HCT116 (cell line): ENCODE measurements at regions not wholly inside any gene's neighbourhood (a gene's known extent, or its start where the extent isn't known, plus 50 kb on each side); places are given as distances from the start of the nearest gene placed in this dataset.

Experiments
- ATAC-seq: fragments of 200-7000 bp; cut with Tn5 transposase; 2 replicates; pipeline ENCODE4 v1.9.1; 2020; ENCODE audit warnings: mild to moderate bottlenecking, moderate library complexity
- BruUV-seq: library from RNA; stranded (reverse); fragments of 400-500 nt; replicated peaks from 2 replicates; lab custom pipeline; 2021; lab: Mats Ljungman, UMichigan
- CTCF ChIA-PET: fragments of 300-600 bp; sonication (Branson Sonifier 250); formaldehyde crosslinking; loops from one replicate; lab custom pipeline; 2021; ENCODE audit warnings: antibody characterized with exemption; lab: Charles Lee
- POLR2A ChIA-PET: fragments of 300-600, 350-600 bp; sonication (Branson Sonifier 250); formaldehyde crosslinking; loops from one replicate; lab custom pipeline; 2021; ENCODE audit warnings: antibody characterized with exemption; lab: Charles Lee
- RAD21 ChIA-PET, 2 experiments: fragments of 300-600 bp; sonication (Branson Sonifier 250); formaldehyde crosslinking; loops; one replicate each; lab custom pipeline; 2023; ENCODE audit warnings: low total read pairs in 2 of 2; ENCODE audit not compliant: uncharacterized antibody in 2 of 2, unreplicated experiment in 2 of 2, low non-redundant PET in 1 of 2; lab: Charles Lee
- DNase-seq: peaks from one replicate; pipeline ENCODE4 v3.0.0-alpha.2; 2010; ENCODE audit warnings: low read depth, low spot score
- H2AFZ ChIP-seq: fragments of 200-600 bp; shearing (Covaris generic), sonication (generic); 2 replicates; pipeline ENCODE4 v1.6.1; 2017; ENCODE audit warnings: low read depth, mixed run types, mixed read lengths, antibody characterized with exemption, low read length; ENCODE audit not compliant: poor library complexity, severe bottlenecking
- H3K27ac ChIP-seq: 2 replicates; pipeline ENCODE4 v1.5.1; 2012; ENCODE audit warnings: low read depth, low read length
- H3K27me3 ChIP-seq: fragments of 200-600 bp; sonication (generic); 2 replicates; pipeline ENCODE4 v1.6.1; 2016; ENCODE audit warnings: mixed run types, low read length, mixed read lengths; ENCODE audit not compliant: insufficient read depth
- H3K36me3 ChIP-seq, 2 experiments: fragments of 200-500 bp in 1 of 2; fragments of 200-600 bp in 1 of 2; sonication (Bioruptor generic) in 1 of 2; sonication (generic) in 1 of 2; 2 replicates each; pipeline versions ENCODE4 v1.5.1 to v1.6.1; 2014 to 2016; ENCODE audit warnings: low read length in 2 of 2, inconsistent platforms in 1 of 2, mixed read lengths in 1 of 2, mixed run types in 1 of 2; ENCODE audit not compliant: insufficient read depth in 2 of 2, control insufficient read depth in 1 of 2
- H3K4me1 ChIP-seq, 2 experiments: fragments of 200-600 bp in 1 of 2; sonication (generic) in 1 of 2; 2 replicates each; pipeline versions ENCODE4 v1.5.1 to v1.6.1; 2012 to 2017; ENCODE audit warnings: low read length in 2 of 2, inconsistent platforms in 1 of 2, mild to moderate bottlenecking in 1 of 2, mixed read lengths in 1 of 2, mixed run types in 1 of 2, moderate library complexity in 1 of 2; ENCODE audit not compliant: insufficient read depth in 2 of 2, control insufficient read depth in 1 of 2
- H3K4me2 ChIP-seq: fragments of 200-600 bp; sonication (generic); 2 replicates; pipeline ENCODE4 v1.6.1; 2017; ENCODE audit warnings: mixed run types, low read length, mixed read lengths
- H3K4me3 ChIP-seq, 2 experiments: fragments of 200-600 bp in 1 of 2; sonication (generic) in 1 of 2; replicated peaks in 1 of 2; 2 replicates each; pipeline ENCODE4 v1.5.1; 2011 to 2016; ENCODE audit warnings: low read length in 2 of 2, control low read depth in 1 of 2, low read depth in 1 of 2, mild to moderate bottlenecking in 1 of 2, mixed read lengths in 1 of 2, mixed run types in 1 of 2
- H3K79me2 ChIP-seq: fragments of 200-600 bp; sonication (generic); 2 replicates; pipeline ENCODE4 v1.6.1; 2017; ENCODE audit warnings: mild to moderate bottlenecking, mixed run types, low read length, moderate library complexity, mixed read lengths; ENCODE audit not compliant: insufficient read depth
- H3K9ac ChIP-seq: fragments of 200-600 bp; sonication (generic); 2 replicates; pipeline ENCODE4 v1.6.1; 2016; ENCODE audit warnings: low read length, mixed read lengths
- H3K9me2 ChIP-seq: fragments of 200-600 bp; sonication (generic), shearing (Covaris generic); 2 replicates; pipeline ENCODE4 v1.6.1; 2017; ENCODE audit warnings: mixed run types, mild to moderate bottlenecking, moderate library complexity; ENCODE audit not compliant: insufficient read depth
- H3K9me3 ChIP-seq, 2 experiments: fragments of 200-500 bp in 1 of 2; fragments of 200-600 bp in 1 of 2; sonication (Bioruptor generic) in 1 of 2; sonication (generic) in 1 of 2; 2 replicates each; pipeline ENCODE4 v1.6.1; 2014 to 2017; ENCODE audit warnings: low read length in 2 of 2, mixed read lengths in 2 of 2, inconsistent platforms in 1 of 2, low read depth in 1 of 2, mild to moderate bottlenecking in 1 of 2, mixed run types in 1 of 2, moderate library complexity in 1 of 2; ENCODE audit not compliant: control insufficient read depth in 1 of 2, insufficient read depth in 1 of 2
- H4K20me1 ChIP-seq: fragments of 200-600 bp; sonication (generic), shearing (Covaris generic); 2 replicates; pipeline ENCODE4 v1.6.1; 2017; ENCODE audit warnings: mixed run types, mild to moderate bottlenecking, moderate library complexity; ENCODE audit not compliant: insufficient read depth
- CBX3 ChIP-seq: IDR thresholded peaks from 2 replicates; pipeline ENCODE4 v1.6.1; 2012; ENCODE audit warnings: low read depth
- CEBPB ChIP-seq: IDR thresholded peaks from 2 replicates; pipeline ENCODE4 v1.6.1; 2012; ENCODE audit warnings: low read depth
- EGR1 ChIP-seq: IDR thresholded peaks from 2 replicates; pipeline ENCODE4 v1.6.1; 2012; ENCODE audit warnings: low read depth
- ELF1 ChIP-seq: IDR thresholded peaks from 2 replicates; pipeline ENCODE4 v1.6.1; 2012; ENCODE audit warnings: low read depth, borderline replicate concordance
- EZH2 ChIP-seq: fragments of 200-600 bp; sonication (generic); IDR thresholded peaks from 2 replicates; pipeline ENCODE4 v1.6.1; 2017; ENCODE audit warnings: antibody characterized with exemption, mixed run types
- EZH2phosphoT487 ChIP-seq: fragments of 200-600 bp; IDR thresholded peaks from 2 replicates; pipeline ENCODE4 v1.6.1; 2018; ENCODE audit warnings: antibody characterized with exemption, borderline replicate concordance
- FOSL1 ChIP-seq: IDR thresholded peaks from 2 replicates; pipeline ENCODE4 v1.6.1; 2012; ENCODE audit warnings: low read depth
- JUND ChIP-seq: IDR thresholded peaks from 2 replicates; pipeline ENCODE4 v1.6.1; 2012
- MAX ChIP-seq: IDR thresholded peaks from 2 replicates; pipeline ENCODE4 v1.6.1; 2012
- POLR2AphosphoS5 ChIP-seq: IDR thresholded peaks from 2 replicates; pipeline ENCODE4 v1.6.1; 2011; ENCODE audit warnings: mild to moderate bottlenecking, low read depth, low read length, moderate library complexity
- REST ChIP-seq: IDR thresholded peaks from 2 replicates; pipeline ENCODE4 v1.6.1; 2012; ENCODE audit warnings: low read depth
- SP1 ChIP-seq: IDR thresholded peaks from 2 replicates; pipeline ENCODE4 v1.6.1; 2012; ENCODE audit warnings: low read depth
- TCF7L2 ChIP-seq: IDR thresholded peaks from 2 replicates; pipeline ENCODE4 v1.7.0; 2011; ENCODE audit warnings: borderline replicate concordance, inconsistent platforms; ENCODE audit not compliant: insufficient read depth, insufficient read length; ENCODE audit errors: extremely low read depth
- YY1 ChIP-seq: IDR thresholded peaks from 2 replicates; pipeline ENCODE4 v1.6.1; 2011; ENCODE audit warnings: low read length, low read depth, moderate library complexity, mild to moderate bottlenecking; ENCODE audit not compliant: insufficient replicate concordance; ENCODE audit errors: extremely low read depth
- ZNF274 ChIP-seq: fragments of 200-500 bp; sonication (Bioruptor generic); IDR thresholded peaks from 2 replicates; pipeline ENCODE4 v1.6.1; 2014; ENCODE audit warnings: mild to moderate bottlenecking, low read depth, low read length, inconsistent platforms
- intact Hi-C: fragments of 100-400 bp; cut with micrococcal nuclease; formaldehyde crosslinking; loops from 2 replicates; pipeline ENCODE4 v1.10.0; 2022
- TF ChIP-seq, protein P1 (sequence below), 3 experiments: fragments of 200-600 bp in 1 of 3; sonication (generic) in 1 of 3; IDR thresholded peaks in 2 of 3; conservative IDR thresholded peaks in 1 of 3; 2 replicates each; pipeline ENCODE4 v1.5.1; 2012 to 2017; ENCODE audit warnings: low read depth in 2 of 3, low read length in 2 of 3, antibody characterized with exemption in 1 of 3, borderline replicate concordance in 1 of 3, control low read depth in 1 of 3, mild to moderate bottlenecking in 1 of 3, mixed read lengths in 1 of 3, mixed run types in 1 of 3, moderate library complexity in 1 of 3; ENCODE audit not compliant: insufficient read depth in 1 of 3
- TF ChIP-seq, protein P2 (sequence below): IDR thresholded peaks from 2 replicates; pipeline ENCODE4 v1.6.1; 2011; ENCODE audit warnings: mild to moderate bottlenecking, low read length, moderate library complexity; ENCODE audit not compliant: insufficient replicate concordance; ENCODE audit errors: extremely low read depth

GRCh38 chr20:24899153-24899552 lies 49.9 kb upstream of the CST7 start:
- CTCF ChIA-PET: interaction anchor here (1.6 kb wide), 1 partner anchor 31 kb away, joined by 4 read pairs; no protein-coding TSS in a partner anchor
- Histone ChIP-seq H3K9ac (no peak overlapping the region), H2AFZ (no peak overlapping the region), H3K4me2 (no peak overlapping the region), H3K27me3 (peaks cover 25% of the 10 kb centered on the region; the same call in 1 of the 2 replicates), H3K9me3 (no peaks in the 10 kb centered on the region), H3K79me2 (no peaks in the 10 kb centered on the region), H4K20me1 (no peaks in the 10 kb centered on the region), H3K9me2 (no peaks in the 10 kb centered on the region), H3K4me1 (no peaks in the 10 kb centered on the region), H3K36me3 (no peaks in the 10 kb centered on the region), H3K4me3 (no peak overlapping the region), H3K27ac (no peak overlapping the region)
- no peak for ATAC-seq
- intact Hi-C loops: no loop called here
- no TSS peak for BruUV-seq
- TF ChIP-seq, protein P1, sequence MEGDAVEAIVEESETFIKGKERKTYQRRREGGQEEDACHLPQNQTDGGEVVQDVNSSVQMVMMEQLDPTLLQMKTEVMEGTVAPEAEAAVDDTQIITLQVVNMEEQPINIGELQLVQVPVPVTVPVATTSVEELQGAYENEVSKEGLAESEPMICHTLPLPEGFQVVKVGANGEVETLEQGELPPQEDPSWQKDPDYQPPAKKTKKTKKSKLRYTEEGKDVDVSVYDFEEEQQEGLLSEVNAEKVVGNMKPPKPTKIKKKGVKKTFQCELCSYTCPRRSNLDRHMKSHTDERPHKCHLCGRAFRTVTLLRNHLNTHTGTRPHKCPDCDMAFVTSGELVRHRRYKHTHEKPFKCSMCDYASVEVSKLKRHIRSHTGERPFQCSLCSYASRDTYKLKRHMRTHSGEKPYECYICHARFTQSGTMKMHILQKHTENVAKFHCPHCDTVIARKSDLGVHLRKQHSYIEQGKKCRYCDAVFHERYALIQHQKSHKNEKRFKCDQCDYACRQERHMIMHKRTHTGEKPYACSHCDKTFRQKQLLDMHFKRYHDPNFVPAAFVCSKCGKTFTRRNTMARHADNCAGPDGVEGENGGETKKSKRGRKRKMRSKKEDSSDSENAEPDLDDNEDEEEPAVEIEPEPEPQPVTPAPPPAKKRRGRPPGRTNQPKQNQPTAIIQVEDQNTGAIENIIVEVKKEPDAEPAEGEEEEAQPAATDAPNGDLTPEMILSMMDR (IDR thresholded peaks at IDR 0.05 in 2 of 3, conservative IDR thresholded peaks at IDR 0.05 in 1 of 3; ENCODE audit: borderline replicate concordance in 1 of 3, insufficient read depth in 1 of 3, low read depth in 2 of 3, low read length in 2 of 3): no peak
- TF ChIP-seq CEBPB (no peak), JUND (no peak), ELF1 (no peak), TCF7L2 (no peak), REST (no peak), FOSL1 (no peak), MAX (no peak), EGR1 (no peak), ZNF274 (no peak), POLR2AphosphoS5 (no peak), EZH2phosphoT487 (no peak), SP1 (no peak), YY1 (no peak), CBX3 (no peak), EZH2 (no peak)
- TF ChIP-seq, protein P2, sequence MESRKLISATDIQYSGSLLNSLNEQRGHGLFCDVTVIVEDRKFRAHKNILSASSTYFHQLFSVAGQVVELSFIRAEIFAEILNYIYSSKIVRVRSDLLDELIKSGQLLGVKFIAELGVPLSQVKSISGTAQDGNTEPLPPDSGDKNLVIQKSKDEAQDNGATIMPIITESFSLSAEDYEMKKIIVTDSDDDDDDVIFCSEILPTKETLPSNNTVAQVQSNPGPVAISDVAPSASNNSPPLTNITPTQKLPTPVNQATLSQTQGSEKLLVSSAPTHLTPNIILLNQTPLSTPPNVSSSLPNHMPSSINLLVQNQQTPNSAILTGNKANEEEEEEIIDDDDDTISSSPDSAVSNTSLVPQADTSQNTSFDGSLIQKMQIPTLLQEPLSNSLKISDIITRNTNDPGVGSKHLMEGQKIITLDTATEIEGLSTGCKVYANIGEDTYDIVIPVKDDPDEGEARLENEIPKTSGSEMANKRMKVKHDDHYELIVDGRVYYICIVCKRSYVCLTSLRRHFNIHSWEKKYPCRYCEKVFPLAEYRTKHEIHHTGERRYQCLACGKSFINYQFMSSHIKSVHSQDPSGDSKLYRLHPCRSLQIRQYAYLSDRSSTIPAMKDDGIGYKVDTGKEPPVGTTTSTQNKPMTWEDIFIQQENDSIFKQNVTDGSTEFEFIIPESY: no peak
- POLR2A ChIA-PET: no interaction called here
- no peak for DNase-seq
- RAD21 ChIA-PET: no interaction called here
